Neural crest cell (in vitro differentiated cells): ENCODE measurements at regions not wholly inside any gene's neighbourhood (a gene's known extent, or its start where the extent isn't known, plus 50 kb on each side); places are given as distances from the start of the nearest gene placed in this dataset.

Experiments
- DNase-seq: peaks from one replicate; pipeline ENCODE4 v3.0.0; 2021; ENCODE audit warnings: low read depth, mixed read lengths, low spot score
- H3K27ac Mint-ChIP-seq: one replicate; pipeline ENCODE4 v1.8.0; 2021; ENCODE audit warnings: mild to moderate bottlenecking, mixed read lengths; ENCODE audit not compliant: unreplicated experiment
- H3K27me3 Mint-ChIP-seq: 2 replicates; pipeline ENCODE4 v1.8.0; 2021; ENCODE audit warnings: low read depth, mild to moderate bottlenecking, mixed read lengths
- H3K36me3 Mint-ChIP-seq: 2 replicates; pipeline ENCODE4 v1.8.0; 2021; ENCODE audit warnings: low read depth, mild to moderate bottlenecking, mixed read lengths
- H3K4me1 Mint-ChIP-seq: 2 replicates; pipeline ENCODE4 v1.8.0; 2021; ENCODE audit warnings: mixed read lengths
- H3K4me3 Mint-ChIP-seq: one replicate; pipeline ENCODE4 v1.8.0; 2021; ENCODE audit warnings: mild to moderate bottlenecking, mixed read lengths
- H3K9me3 Mint-ChIP-seq: 2 replicates; pipeline ENCODE4 v1.8.0; 2021; ENCODE audit warnings: mixed read lengths
- TF ChIP-seq, protein P1 (sequence below): fragments of 200-600 bp; sonication (generic); conservative IDR thresholded peaks from 2 replicates; pipeline ENCODE4 v1.5.0; 2021; ENCODE audit warnings: antibody characterized with exemption, mild to moderate bottlenecking

GRCh38 chr14:87838931-87839330, 154.1 kb downstream of the GALC start:
- H3K27ac Mint-ChIP-seq, result no peak overlapping the region
- peaks cover 2% of the 10 kb centered on the region for H3K9me3 Mint-ChIP-seq
- no peaks in the 10 kb centered on the region for H3K36me3 Mint-ChIP-seq
- H3K4me1 Mint-ChIP-seq, result peaks cover 8% of the 10 kb centered on the region
- TF ChIP-seq, protein P1, sequence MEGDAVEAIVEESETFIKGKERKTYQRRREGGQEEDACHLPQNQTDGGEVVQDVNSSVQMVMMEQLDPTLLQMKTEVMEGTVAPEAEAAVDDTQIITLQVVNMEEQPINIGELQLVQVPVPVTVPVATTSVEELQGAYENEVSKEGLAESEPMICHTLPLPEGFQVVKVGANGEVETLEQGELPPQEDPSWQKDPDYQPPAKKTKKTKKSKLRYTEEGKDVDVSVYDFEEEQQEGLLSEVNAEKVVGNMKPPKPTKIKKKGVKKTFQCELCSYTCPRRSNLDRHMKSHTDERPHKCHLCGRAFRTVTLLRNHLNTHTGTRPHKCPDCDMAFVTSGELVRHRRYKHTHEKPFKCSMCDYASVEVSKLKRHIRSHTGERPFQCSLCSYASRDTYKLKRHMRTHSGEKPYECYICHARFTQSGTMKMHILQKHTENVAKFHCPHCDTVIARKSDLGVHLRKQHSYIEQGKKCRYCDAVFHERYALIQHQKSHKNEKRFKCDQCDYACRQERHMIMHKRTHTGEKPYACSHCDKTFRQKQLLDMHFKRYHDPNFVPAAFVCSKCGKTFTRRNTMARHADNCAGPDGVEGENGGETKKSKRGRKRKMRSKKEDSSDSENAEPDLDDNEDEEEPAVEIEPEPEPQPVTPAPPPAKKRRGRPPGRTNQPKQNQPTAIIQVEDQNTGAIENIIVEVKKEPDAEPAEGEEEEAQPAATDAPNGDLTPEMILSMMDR, result no peak
- H3K27me3 Mint-ChIP-seq, result peaks cover 2% of the 10 kb centered on the region
- DNase-seq, result no peak
- no peak overlapping the region for H3K4me3 Mint-ChIP-seq

DNA sequence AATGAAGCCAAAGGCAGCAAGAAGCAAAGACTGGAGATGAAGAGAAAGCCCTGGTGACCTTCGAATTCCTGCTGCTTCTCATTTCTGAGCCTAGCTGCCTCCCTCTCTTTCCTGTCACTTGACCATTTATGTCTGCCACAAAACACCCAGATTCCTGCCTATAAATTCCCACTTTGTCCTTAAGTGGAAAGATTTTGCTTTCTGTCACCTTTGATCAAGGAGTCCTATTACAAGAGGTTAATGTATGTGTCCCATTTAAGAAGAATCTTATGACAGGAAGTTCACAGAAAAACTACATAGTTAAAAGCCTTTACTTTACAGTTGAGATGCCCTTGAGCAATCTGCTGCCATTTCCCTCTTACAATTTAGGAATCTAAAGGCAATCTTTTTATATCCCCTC, 155.7 kb downstream of the GALC start:
- peaks cover 8% of the 10 kb centered on the region for H3K9me3 Mint-ChIP-seq
- peaks cover 5% of the 10 kb centered on the region for H3K36me3 Mint-ChIP-seq
- H3K4me3 Mint-ChIP-seq, result no peak overlapping the region
- no peak overlapping the region for H3K27ac Mint-ChIP-seq
- H3K27me3 Mint-ChIP-seq, result no peaks in the 10 kb centered on the region
- DNase-seq, result no peak
- peaks cover 8% of the 10 kb centered on the region for H3K4me1 Mint-ChIP-seq
- TF ChIP-seq, protein P1, result no peak

DNA sequence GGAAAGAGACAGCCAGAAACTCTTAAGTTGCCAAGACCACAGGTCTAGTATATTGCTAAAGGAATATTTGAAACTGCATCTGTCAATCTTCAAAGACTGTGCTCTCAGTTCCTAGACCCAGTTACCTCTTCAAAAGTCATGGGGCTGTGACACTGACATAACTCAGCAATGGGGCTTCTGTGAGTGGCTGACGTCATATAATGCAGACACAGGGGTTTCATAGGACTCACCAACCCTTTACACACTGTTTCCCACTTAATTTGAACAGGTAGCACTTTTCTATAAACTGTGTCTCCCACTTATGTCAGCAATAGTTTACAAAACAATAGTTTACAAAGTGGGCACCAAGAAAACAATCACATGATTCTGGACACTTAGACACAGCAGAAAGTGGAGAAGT, 158.4 kb downstream of the GALC start:
- Mint-ChIP-seq H3K27me3 (no peaks in the 10 kb centered on the region), H3K4me3 (no peak overlapping the region), H3K9me3 (peaks cover 8% of the 10 kb centered on the region), H3K36me3 (peaks cover 5% of the 10 kb centered on the region), H3K27ac (no peak overlapping the region), H3K4me1 (peaks cover 14% of the 10 kb centered on the region)
- DNase-seq, result no peak
- TF ChIP-seq, protein P1, result no peak

DNA sequence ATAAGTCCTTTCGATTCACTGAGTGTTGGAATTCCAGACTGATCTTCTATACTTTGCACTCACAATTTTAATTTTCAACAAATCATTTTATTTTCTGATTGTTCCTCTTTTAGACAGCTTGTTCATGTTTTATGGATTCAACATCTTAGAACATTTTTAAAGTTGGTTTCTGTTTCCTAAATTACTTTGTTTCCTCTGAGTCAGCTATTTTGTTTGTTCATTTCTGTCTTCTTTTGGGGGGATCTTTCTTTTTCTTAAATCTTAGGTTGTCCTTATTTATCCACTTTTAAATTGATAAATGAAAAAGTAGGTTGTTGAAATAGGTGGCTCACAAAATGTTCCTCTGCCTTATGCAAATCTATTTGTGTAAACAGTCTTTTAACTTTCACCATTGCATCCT, 160.0 kb downstream of the GALC start:
- Mint-ChIP-seq H3K27ac (no peak overlapping the region), H3K9me3 (peaks cover 8% of the 10 kb centered on the region), H3K27me3 (no peaks in the 10 kb centered on the region), H3K4me1 (peaks cover 14% of the 10 kb centered on the region), H3K36me3 (peaks cover 5% of the 10 kb centered on the region), H3K4me3 (no peak overlapping the region)
- no peak for DNase-seq
- TF ChIP-seq, protein P1, result no peak

GRCh38 chr14:87830443-87831096, 162.4 kb downstream of the GALC start:
- H3K36me3 Mint-ChIP-seq, result peaks cover 5% of the 10 kb centered on the region
- H3K27ac Mint-ChIP-seq, result no peak overlapping the region
- peaks cover 6% of the 10 kb centered on the region for H3K9me3 Mint-ChIP-seq
- no peaks in the 10 kb centered on the region for H3K27me3 Mint-ChIP-seq
- TF ChIP-seq, protein P1, result no peak
- no peak for DNase-seq
- H3K4me3 Mint-ChIP-seq, result no peak overlapping the region
- H3K4me1 Mint-ChIP-seq, result peaks cover 6% of the 10 kb centered on the region
